ENCODE measurements at regions not wholly inside any gene's neighbourhood (a gene's known extent, or its start where the extent isn't known, plus 50 kb on each side); places are given as distances from the start of the nearest gene placed in this dataset.

DNA sequence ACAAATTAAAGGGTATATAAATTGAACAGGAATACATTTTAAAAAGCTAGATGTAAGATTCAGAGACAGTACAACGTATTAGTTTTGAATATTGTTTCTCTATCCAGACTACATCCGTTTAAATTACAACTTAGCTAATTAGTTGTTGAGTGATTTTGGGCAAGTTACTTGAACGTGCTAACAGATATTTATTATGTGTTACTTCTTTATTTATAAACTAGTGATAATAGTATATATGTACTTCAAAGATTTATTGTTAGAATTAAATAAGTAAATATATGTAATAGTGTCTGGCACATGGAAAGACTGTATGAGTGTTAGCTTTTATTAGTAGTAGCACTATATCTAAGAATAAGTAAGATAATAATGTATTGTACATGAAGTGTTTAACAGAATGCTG is 92.0 kb upstream of the GBE1 start:
- no peak overlapping the region for H3K4me2 ChIP-seq (ENCODE audit: low read depth, low read length, poor library complexity, severe bottlenecking)
- no peaks in the 10 kb centered on the region for H3K9me3 ChIP-seq (ENCODE audit: insufficient read depth, low read length)
- no peak overlapping the region for H3K27ac ChIP-seq (ENCODE audit: low read depth, low read length)
- H3K9ac ChIP-seq (ENCODE audit: low read length): no peak overlapping the region
- H3K36me3 ChIP-seq (ENCODE audit: low read length): no peaks in the 10 kb centered on the region
- H2AFZ ChIP-seq (ENCODE audit: low read depth, low read length, severe bottlenecking): no peak overlapping the region
- no peaks in the 10 kb centered on the region for H3F3A ChIP-seq (ENCODE audit: insufficient read depth)
- TF ChIP-seq, protein P1, sequence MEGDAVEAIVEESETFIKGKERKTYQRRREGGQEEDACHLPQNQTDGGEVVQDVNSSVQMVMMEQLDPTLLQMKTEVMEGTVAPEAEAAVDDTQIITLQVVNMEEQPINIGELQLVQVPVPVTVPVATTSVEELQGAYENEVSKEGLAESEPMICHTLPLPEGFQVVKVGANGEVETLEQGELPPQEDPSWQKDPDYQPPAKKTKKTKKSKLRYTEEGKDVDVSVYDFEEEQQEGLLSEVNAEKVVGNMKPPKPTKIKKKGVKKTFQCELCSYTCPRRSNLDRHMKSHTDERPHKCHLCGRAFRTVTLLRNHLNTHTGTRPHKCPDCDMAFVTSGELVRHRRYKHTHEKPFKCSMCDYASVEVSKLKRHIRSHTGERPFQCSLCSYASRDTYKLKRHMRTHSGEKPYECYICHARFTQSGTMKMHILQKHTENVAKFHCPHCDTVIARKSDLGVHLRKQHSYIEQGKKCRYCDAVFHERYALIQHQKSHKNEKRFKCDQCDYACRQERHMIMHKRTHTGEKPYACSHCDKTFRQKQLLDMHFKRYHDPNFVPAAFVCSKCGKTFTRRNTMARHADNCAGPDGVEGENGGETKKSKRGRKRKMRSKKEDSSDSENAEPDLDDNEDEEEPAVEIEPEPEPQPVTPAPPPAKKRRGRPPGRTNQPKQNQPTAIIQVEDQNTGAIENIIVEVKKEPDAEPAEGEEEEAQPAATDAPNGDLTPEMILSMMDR (IDR thresholded peaks at IDR 0.05; ENCODE audit: insufficient read depth, low read length, poor library complexity, severe bottlenecking): no peak
- TF ChIP-seq EZH2phosphoT487 (conservative IDR thresholded peaks at IDR 0.05; ENCODE audit: low read length): no peak
- H3K27me3 ChIP-seq (ENCODE audit: low read length): no peaks in the 10 kb centered on the region
- no peaks in the 10 kb centered on the region for H3K79me2 ChIP-seq (ENCODE audit: insufficient read depth, low read length)
- H3K4me3 ChIP-seq (ENCODE audit: insufficient read depth, low read length, poor library complexity, severe bottlenecking): no peak overlapping the region
- H4K20me1 ChIP-seq (ENCODE audit: low read depth, low read length): no peaks in the 10 kb centered on the region
- H3K9me2 ChIP-seq (replicated peaks; ENCODE audit: insufficient read depth, low read length): no peaks in the 10 kb centered on the region

DNA sequence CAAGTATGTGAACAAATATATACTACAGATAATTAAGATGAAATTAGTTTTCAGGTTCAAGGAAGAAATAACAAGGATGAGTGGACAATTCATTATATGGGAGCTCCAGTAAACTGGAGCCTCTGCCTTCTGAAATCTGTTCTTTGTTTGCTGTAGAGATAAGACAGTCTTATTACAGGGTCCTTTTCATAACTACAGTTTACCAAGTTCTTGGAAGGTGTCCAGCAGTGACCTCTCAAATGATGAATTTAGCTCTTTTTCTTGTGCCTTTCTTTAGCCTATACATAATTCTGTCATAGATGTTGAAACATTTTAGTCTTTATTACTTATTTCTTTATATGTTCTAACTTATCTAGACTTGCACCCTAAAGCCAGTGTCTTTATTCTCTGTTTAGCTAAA is 89.7 kb upstream of the GBE1 start:
- no peaks in the 10 kb centered on the region for H3K79me2 ChIP-seq (ENCODE audit: insufficient read depth, low read length)
- H4K20me1 ChIP-seq (ENCODE audit: low read depth, low read length): no peaks in the 10 kb centered on the region
- H3K4me3 ChIP-seq (ENCODE audit: insufficient read depth, low read length, poor library complexity, severe bottlenecking): no peak overlapping the region
- no peak overlapping the region for H3K9ac ChIP-seq (ENCODE audit: low read length)
- H3K36me3 ChIP-seq (ENCODE audit: low read length): no peaks in the 10 kb centered on the region
- H3K27me3 ChIP-seq (ENCODE audit: low read length): no peaks in the 10 kb centered on the region
- no peak overlapping the region for H3K27ac ChIP-seq (ENCODE audit: low read depth, low read length)
- no peak overlapping the region for H3K4me2 ChIP-seq (ENCODE audit: low read depth, low read length, poor library complexity, severe bottlenecking)
- no peaks in the 10 kb centered on the region for H3F3A ChIP-seq (ENCODE audit: insufficient read depth)
- no peaks in the 10 kb centered on the region for H3K9me2 ChIP-seq (replicated peaks; ENCODE audit: insufficient read depth, low read length)
- H2AFZ ChIP-seq (ENCODE audit: low read depth, low read length, severe bottlenecking): no peak overlapping the region
- no peak for TF ChIP-seq EZH2phosphoT487 (conservative IDR thresholded peaks at IDR 0.05; ENCODE audit: low read length)
- TF ChIP-seq, protein P1 (IDR thresholded peaks at IDR 0.05; ENCODE audit: insufficient read depth, low read length, poor library complexity, severe bottlenecking): no peak
- no peaks in the 10 kb centered on the region for H3K9me3 ChIP-seq (ENCODE audit: insufficient read depth, low read length)

DNA sequence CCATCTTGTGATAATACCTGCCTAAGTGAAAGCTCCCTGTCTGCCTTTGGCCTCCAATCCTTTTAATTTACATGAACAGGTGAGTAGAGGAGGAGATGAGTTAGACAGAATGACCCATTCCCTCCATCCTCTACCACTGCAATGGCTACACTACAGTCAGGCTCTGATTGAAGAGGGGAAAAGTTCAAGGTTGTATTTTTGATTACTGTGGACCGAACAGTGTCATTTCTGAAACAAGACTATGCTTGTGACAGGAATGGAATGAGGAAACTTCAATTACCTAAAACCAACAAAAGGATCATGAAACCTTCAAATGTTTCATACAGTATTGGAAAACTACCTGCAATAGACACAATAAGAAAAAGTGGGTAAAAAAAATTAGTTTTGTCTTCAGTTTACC is 85.5 kb upstream of the GBE1 start:
- Histone ChIP-seq H3F3A (ENCODE audit: insufficient read depth) (no peaks in the 10 kb centered on the region), H4K20me1 (ENCODE audit: low read depth, low read length) (no peaks in the 10 kb centered on the region), H3K9me3 (ENCODE audit: insufficient read depth, low read length) (no peaks in the 10 kb centered on the region), H3K4me2 (ENCODE audit: low read depth, low read length, poor library complexity, severe bottlenecking) (no peak overlapping the region), H3K9me2 (replicated peaks; ENCODE audit: insufficient read depth, low read length) (no peaks in the 10 kb centered on the region), H3K4me3 (ENCODE audit: insufficient read depth, low read length, poor library complexity, severe bottlenecking) (no peak overlapping the region), H3K9ac (ENCODE audit: low read length) (no peak overlapping the region), H3K27ac (ENCODE audit: low read depth, low read length) (no peak overlapping the region), H2AFZ (ENCODE audit: low read depth, low read length, severe bottlenecking) (no peak overlapping the region), H3K36me3 (ENCODE audit: low read length) (no peaks in the 10 kb centered on the region), H3K27me3 (ENCODE audit: low read length) (no peaks in the 10 kb centered on the region), H3K79me2 (ENCODE audit: insufficient read depth, low read length) (no peaks in the 10 kb centered on the region)
- TF ChIP-seq, protein P1 (IDR thresholded peaks at IDR 0.05; ENCODE audit: insufficient read depth, low read length, poor library complexity, severe bottlenecking): no peak
- TF ChIP-seq EZH2phosphoT487 (conservative IDR thresholded peaks at IDR 0.05; ENCODE audit: low read length): no peak

DNA sequence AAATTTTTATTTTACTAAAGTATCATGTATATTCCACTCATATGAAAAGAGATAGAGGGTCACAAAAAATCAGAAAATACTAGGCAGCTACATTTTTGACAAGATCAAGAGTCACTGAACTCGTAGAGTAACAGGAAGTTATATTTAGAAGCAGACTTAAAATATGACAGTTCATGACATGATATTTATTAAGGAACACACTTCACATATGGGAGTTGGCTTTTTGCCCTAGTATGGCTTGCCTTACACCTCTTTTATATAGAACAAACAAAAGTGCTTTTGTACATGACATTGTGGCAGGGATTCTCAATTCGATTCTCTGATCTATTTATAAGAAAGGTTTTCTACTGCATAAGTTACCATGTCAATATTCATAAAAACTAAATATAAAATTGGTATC is 80.1 kb upstream of the GBE1 start:
- no peak for TF ChIP-seq EZH2phosphoT487 (conservative IDR thresholded peaks at IDR 0.05; ENCODE audit: low read length)
- TF ChIP-seq, protein P1 (IDR thresholded peaks at IDR 0.05; ENCODE audit: insufficient read depth, low read length, poor library complexity, severe bottlenecking): no peak
- H3K9me2 ChIP-seq (replicated peaks; ENCODE audit: insufficient read depth, low read length): no peaks in the 10 kb centered on the region
- no peaks in the 10 kb centered on the region for H3K79me2 ChIP-seq (ENCODE audit: insufficient read depth, low read length)
- no peaks in the 10 kb centered on the region for H4K20me1 ChIP-seq (ENCODE audit: low read depth, low read length)
- no peaks in the 10 kb centered on the region for H3K27me3 ChIP-seq (ENCODE audit: low read length)
- H3K9ac ChIP-seq (ENCODE audit: low read length): no peak overlapping the region
- H3K36me3 ChIP-seq (ENCODE audit: low read length): no peaks in the 10 kb centered on the region
- no peak overlapping the region for H2AFZ ChIP-seq (ENCODE audit: low read depth, low read length, severe bottlenecking)
- no peak overlapping the region for H3K4me3 ChIP-seq (ENCODE audit: insufficient read depth, low read length, poor library complexity, severe bottlenecking)
- no peaks in the 10 kb centered on the region for H3F3A ChIP-seq (ENCODE audit: insufficient read depth)
- no peaks in the 10 kb centered on the region for H3K9me3 ChIP-seq (ENCODE audit: insufficient read depth, low read length)
- H3K27ac ChIP-seq (ENCODE audit: low read depth, low read length): no peak overlapping the region
- no peak overlapping the region for H3K4me2 ChIP-seq (ENCODE audit: low read depth, low read length, poor library complexity, severe bottlenecking)

Measured in SU-DHL-6 (cell line).